GM18870 (cell line): ENCODE measurements at regions not wholly inside any gene's neighbourhood (a gene's known extent, or its start where the extent isn't known, plus 50 kb on each side); places are given as distances from the start of the nearest gene placed in this dataset.

Source experiments
- ATAC-seq: cut with Tn5 transposase; IDR thresholded peaks from one replicate; pipeline ENCODE4 v1.9.1; 2021; ENCODE audit warnings: moderate library complexity; ENCODE audit not compliant: unreplicated experiment

GRCh38 chr3:177724020-177724638, 526.8 kb upstream of the TBL1XR1 start:
- ATAC-seq, result no peak

- no peak for ATAC-seq
Observed at GRCh38 chr3:177725165-177725564, 527.9 kb upstream of the TBL1XR1 start.

- ATAC-seq, result no peak
Observed at GRCh38 chr3:177726807-177727206, 529.5 kb upstream of the TBL1XR1 start.

- no peak for ATAC-seq
Observed at GRCh38 chr3:177729956-177730681, 532.8 kb upstream of the TBL1XR1 start.

- no peak for ATAC-seq
Observed at GRCh38 chr3:177730814-177731213, 533.5 kb upstream of the TBL1XR1 start.

- no peak for ATAC-seq
Observed at GRCh38 chr3:177731644-177732268, 534.5 kb upstream of the TBL1XR1 start.

GRCh38 chr3:177733233-177733632, 536.0 kb upstream of the TBL1XR1 start:
- no peak for ATAC-seq

- no peak for ATAC-seq
Observed at GRCh38 chr3:177733936-177734335, 536.7 kb upstream of the TBL1XR1 start.

GRCh38 chr3:177735431-177735830, 538.1 kb upstream of the TBL1XR1 start:
- no peak for ATAC-seq

- no peak for ATAC-seq
Observed at GRCh38 chr3:177739461-177739860, 542.2 kb upstream of the TBL1XR1 start.

GRCh38 chr3:177740254-177740653, 543.0 kb upstream of the TBL1XR1 start:
- ATAC-seq, result no peak

- ATAC-seq, result peak; percentile 92
Observed at GRCh38 chr3:177742273-177742672, 545.0 kb upstream of the TBL1XR1 start.

- ATAC-seq, result no peak
Observed at GRCh38 chr3:177743173-177743890, 546.0 kb upstream of the TBL1XR1 start.

GRCh38 chr3:177744873-177745606, 547.8 kb upstream of the TBL1XR1 start:
- ATAC-seq, result no peak

GRCh38 chr3:177745607-177746005, 548.3 kb upstream of the TBL1XR1 start:
- no peak for ATAC-seq

- no peak for ATAC-seq
Observed at GRCh38 chr3:177746337-177746933, 549.2 kb upstream of the TBL1XR1 start.

- no peak for ATAC-seq
Observed at GRCh38 chr3:177749836-177750235, 552.6 kb upstream of the TBL1XR1 start.

- no peak for ATAC-seq
Observed at GRCh38 chr3:177750436-177750835, 553.2 kb upstream of the TBL1XR1 start.

- ATAC-seq, result no peak
Observed at GRCh38 chr3:177751770-177752169, 554.5 kb upstream of the TBL1XR1 start.

GRCh38 chr3:177752831-177753230, 555.5 kb upstream of the TBL1XR1 start:
- no peak for ATAC-seq
